Cerebellar nuclear complex (tissue), 1 donor: ENCODE measurements at regions not wholly inside any gene's neighbourhood (a gene's known extent, or its start where the extent isn't known, plus 50 kb on each side); places are given as distances from the start of the nearest gene placed in this dataset.

Experiments
- DNase-seq, 2 experiments: peaks; one replicate each; lab custom pipeline; 2025; lab: John Stamatoyannopoulos, UW

- DNase-seq, result no peak
Measured at GRCh38 chrX:39601231-39602177, 496.3 kb downstream of the BCOR start.

- DNase-seq, result no peak
Measured at GRCh38 chrX:39602195-39602594, 495.6 kb downstream of the BCOR start.

GRCh38 chrX:39603230-39603629 lies 494.5 kb downstream of the BCOR start:
- no peak for DNase-seq

GRCh38 chrX:39605183-39605582 lies 492.6 kb downstream of the BCOR start:
- DNase-seq, result no peak

- no peak for DNase-seq
Measured at GRCh38 chrX:39605866-39606265, 491.9 kb downstream of the BCOR start.

- no peak for DNase-seq
Measured at GRCh38 chrX:39609941-39610340, 487.8 kb downstream of the BCOR start.

- DNase-seq, result no peak
Measured at GRCh38 chrX:39611468-39611867, 486.3 kb downstream of the BCOR start.

- no peak for DNase-seq
Measured at GRCh38 chrX:39613482-39613995, 484.2 kb downstream of the BCOR start.

- no peak for DNase-seq
Measured at GRCh38 chrX:39613997-39614679, 483.6 kb downstream of the BCOR start.

- no peak for DNase-seq
Measured at GRCh38 chrX:39614680-39614998, 483.1 kb downstream of the BCOR start.

GRCh38 chrX:39616098-39616729 lies 481.5 kb downstream of the BCOR start:
- DNase-seq, result no peak

- DNase-seq, result no peak
Measured at GRCh38 chrX:39616731-39617130, 481.0 kb downstream of the BCOR start.

GRCh38 chrX:39618178-39618577 lies 479.6 kb downstream of the BCOR start:
- DNase-seq, result no peak

GRCh38 chrX:39619182-39620009 lies 478.4 kb downstream of the BCOR start:
- no peak for DNase-seq

- DNase-seq, result no peak
Measured at GRCh38 chrX:39624166-39624565, 473.6 kb downstream of the BCOR start.

- no peak for DNase-seq
Measured at GRCh38 chrX:39625810-39626209, 471.9 kb downstream of the BCOR start.

GRCh38 chrX:39626749-39627148 lies 471.0 kb downstream of the BCOR start:
- no peak for DNase-seq

- DNase-seq, result no peak
Measured at GRCh38 chrX:39627257-39627656, 470.5 kb downstream of the BCOR start.

GRCh38 chrX:39629001-39629400 lies 468.8 kb downstream of the BCOR start:
- no peak for DNase-seq

GRCh38 chrX:39630344-39630743 lies 467.4 kb downstream of the BCOR start:
- no peak for DNase-seq

GRCh38 chrX:39631276-39632229 lies 466.2 kb downstream of the BCOR start:
- DNase-seq, result no peak
